GM20000 (cell line): ENCODE measurements at regions not wholly inside any gene's neighbourhood (a gene's known extent, or its start where the extent isn't known, plus 50 kb on each side); places are given as distances from the start of the nearest gene placed in this dataset.

ENCODE experiments used
- DNase-seq: peaks from one replicate; pipeline ENCODE4 v3.0.0; 2012; ENCODE audit warnings: low spot score
- CTCF ChIP-seq: IDR thresholded peaks from 2 replicates; pipeline ENCODE4 v1.5.1; 2012; ENCODE audit warnings: mild to moderate bottlenecking, control low read depth; ENCODE audit errors: extremely low read depth, missing control alignments

- TF ChIP-seq CTCF, result no peak
- DNase-seq, result no peak
Measured at GRCh38 chr4:123856689-123857545, 460.3 kb downstream of the SPRY1 start.

- TF ChIP-seq CTCF, result no peak
- no peak for DNase-seq
Measured at GRCh38 chr4:123858465-123858864, 461.9 kb downstream of the SPRY1 start.

- TF ChIP-seq CTCF, result no peak
Measured at GRCh38 chr4:123862812-123863211, 466.2 kb downstream of the SPRY1 start.

GRCh38 chr4:123866796-123867195 lies 470.2 kb downstream of the SPRY1 start:
- DNase-seq, result no peak
- no peak for TF ChIP-seq CTCF

More at GRCh38 chr4:123862812-123863211, 466.2 kb downstream of the SPRY1 start:
- DNase-seq, result no peak

GRCh38 chr4:123867910-123868587 lies 471.5 kb downstream of the SPRY1 start:
- no peak for TF ChIP-seq CTCF
- DNase-seq, result no peak

GRCh38 chr4:123869286-123870215 lies 473.0 kb downstream of the SPRY1 start:
- no peak for TF ChIP-seq CTCF

More at GRCh38 chr4:123869286-123870215, 473.0 kb downstream of the SPRY1 start:
- DNase-seq, result no peak
